H1 (cell line): ENCODE measurements at regions not wholly inside any gene's neighbourhood (a gene's known extent, or its start where the extent isn't known, plus 50 kb on each side); places are given as distances from the start of the nearest gene placed in this dataset.

Experiments used
- CTCF ChIA-PET: fragments of 300-600 bp; sonication (Branson Sonifier 250); formaldehyde crosslinking; loops from one replicate; lab custom pipeline; 2021; ENCODE audit not compliant: partially characterized antibody; lab: Charles Lee
- POLR2A ChIA-PET: fragments of 300-600 bp; sonication (Branson Sonifier 250); formaldehyde crosslinking; loops from one replicate; lab custom pipeline; 2021; ENCODE audit warnings: inconsistent platforms; ENCODE audit not compliant: partially characterized antibody; lab: Charles Lee
- DNase-seq, 2 experiments: peaks; one replicate each; pipeline versions ENCODE4 v3.0.0 to v3.0.0-alpha.2; 2010 to 2022; ENCODE audit warnings: low spot score in 2 of 2, low read depth in 1 of 2, mixed read lengths in 1 of 2
- FAIRE-seq: peaks from 2 replicates; lab custom pipeline; 2011; peaks lifted over from hg19 to GRCh38; lab: Jason Lieb, UNC
- H2AFZ ChIP-seq: 2 replicates; pipeline ENCODE4 v1.8.1; 2012; ENCODE audit warnings: low read length, inconsistent platforms
- H2AK5ac ChIP-seq: 2 replicates; pipeline ENCODE4 v1.6.1; 2013; ENCODE audit warnings: low read depth, low read length
- H2BK120ac ChIP-seq: replicated peaks from 2 replicates; pipeline ENCODE3; 2013; ENCODE audit warnings: low read depth, low read length, inconsistent platforms
- H2BK12ac ChIP-seq: 2 replicates; pipeline ENCODE4 v1.6.1; 2013; ENCODE audit warnings: low read depth, low read length
- H2BK15ac ChIP-seq: 2 replicates; pipeline ENCODE4 v1.6.1; 2013; ENCODE audit warnings: low read length
- H2BK20ac ChIP-seq: 2 replicates; pipeline ENCODE4 v1.6.1; 2013; ENCODE audit warnings: low read length
- H2BK5ac ChIP-seq: 2 replicates; pipeline ENCODE4 v1.6.1; 2013; ENCODE audit warnings: low read depth, low read length
- H3K14ac ChIP-seq: 2 replicates; pipeline ENCODE4 v1.6.1; 2013; ENCODE audit warnings: inconsistent platforms; ENCODE audit not compliant: insufficient read length
- H3K18ac ChIP-seq: 2 replicates; pipeline ENCODE4 v1.6.1; 2013; ENCODE audit warnings: low read length; ENCODE audit errors: extremely low read depth
- H3K23ac ChIP-seq: 2 replicates; pipeline ENCODE4 v1.6.1; 2013; ENCODE audit warnings: inconsistent platforms; ENCODE audit not compliant: insufficient read length
- H3K23me2 ChIP-seq: 2 replicates; pipeline ENCODE4 v1.6.1; 2013; ENCODE audit warnings: low read depth, low read length
- H3K27ac ChIP-seq: 2 replicates; pipeline ENCODE4 v1.6.1; 2011; ENCODE audit warnings: low read depth, low read length, inconsistent platforms
- H3K27me3 ChIP-seq, 4 experiments: replicated peaks in 1 of 4; 1 replicate in 1 of 4; 2 replicates in 3 of 4; pipeline versions ENCODE4 v1.6.1 to v1.8.1; 2011 to 2013; ENCODE audit warnings: low read length in 3 of 4, mild to moderate bottlenecking in 3 of 4, inconsistent platforms in 2 of 4, mixed read lengths in 2 of 4, moderate library complexity in 1 of 4; ENCODE audit not compliant: control insufficient read depth in 3 of 4, insufficient read depth in 3 of 4; ENCODE audit errors: extremely low read depth in 1 of 4
- H3K36me3 ChIP-seq, 4 experiments: 2 replicates each; pipeline versions ENCODE4 v1.6.1 to v1.8.1; 2011 to 2013; ENCODE audit warnings: mild to moderate bottlenecking in 4 of 4, low read length in 3 of 4, moderate library complexity in 2 of 4, control low read depth in 1 of 4, inconsistent platforms in 1 of 4; ENCODE audit not compliant: insufficient read depth in 4 of 4, control insufficient read depth in 2 of 4
- H3K4ac ChIP-seq: replicated peaks from 2 replicates; pipeline ENCODE3; 2013; ENCODE audit warnings: low read length, low read depth, mixed read lengths, inconsistent platforms; ENCODE audit not compliant: insufficient read length
- H3K4me1 ChIP-seq, 4 experiments: replicated peaks in 1 of 4; 1 replicate in 1 of 4; 2 replicates in 3 of 4; pipeline versions ENCODE4 v1.6.1 to v1.8.1; 2011 to 2013; ENCODE audit warnings: low read length in 3 of 4, inconsistent platforms in 2 of 4, mixed read lengths in 1 of 4; ENCODE audit not compliant: insufficient read depth in 4 of 4, control insufficient read depth in 3 of 4
- H3K4me2 ChIP-seq, 2 experiments: 2 replicates each; pipeline versions ENCODE4 v1.6.1 to v1.8.1; 2011 to 2013; ENCODE audit warnings: low read depth in 2 of 2, low read length in 2 of 2, control low read depth in 1 of 2, inconsistent platforms in 1 of 2, mild to moderate bottlenecking in 1 of 2; ENCODE audit not compliant: insufficient read depth in 1 of 2
- H3K4me3 ChIP-seq, 4 experiments: fragments of 200-600, 300-600 bp in 1 of 4; sonication (generic), shearing (Covaris generic), sonication (Bioruptor Twin) in 1 of 4; 2 replicates each; pipeline versions ENCODE4 v1.5.1 to v1.8.1; 2011 to 2016; ENCODE audit warnings: low read length in 4 of 4, low read depth in 3 of 4, control low read depth in 2 of 4, inconsistent platforms in 2 of 4, mild to moderate bottlenecking in 2 of 4, mixed read lengths in 1 of 4, moderate library complexity in 1 of 4; ENCODE audit not compliant: insufficient read depth in 2 of 4; ENCODE audit errors: extremely low read depth in 1 of 4
- H3K56ac ChIP-seq: replicated peaks from 2 replicates; pipeline ENCODE3; 2013; ENCODE audit warnings: low read depth, mild to moderate bottlenecking, mixed read lengths, low read length, inconsistent platforms; ENCODE audit not compliant: insufficient read length
- H3K79me1 ChIP-seq: 2 replicates; pipeline ENCODE4 v1.6.1; 2013; ENCODE audit warnings: low read depth, low read length, control low read depth
- H3K79me2 ChIP-seq, 2 experiments: 2 replicates each; pipeline versions ENCODE4 v1.6.1 to v1.8.1; 2012 to 2013; ENCODE audit warnings: low read length in 2 of 2, mild to moderate bottlenecking in 2 of 2, inconsistent platforms in 1 of 2; ENCODE audit not compliant: insufficient read depth in 2 of 2, control insufficient read depth in 1 of 2
- H3K9ac ChIP-seq, 4 experiments: replicated peaks in 1 of 4; 1 replicate in 1 of 4; 2 replicates in 3 of 4; pipeline versions ENCODE4 v1.6.1 to v1.8.1; 2011 to 2013; ENCODE audit warnings: low read depth in 3 of 4, low read length in 3 of 4, control low read depth in 2 of 4, mild to moderate bottlenecking in 2 of 4, moderate library complexity in 2 of 4, inconsistent platforms in 1 of 4; ENCODE audit errors: extremely low read depth in 1 of 4
- H3K9me3 ChIP-seq, 2 experiments: 2 replicates each; pipeline versions ENCODE4 v1.6.1 to v1.8.1; 2012 to 2013; ENCODE audit warnings: mild to moderate bottlenecking in 2 of 2, moderate library complexity in 2 of 2, control low read depth in 1 of 2, inconsistent platforms in 1 of 2, low read depth in 1 of 2, low read length in 1 of 2, mixed read lengths in 1 of 2; ENCODE audit not compliant: insufficient read depth in 2 of 2
- H4K20me1 ChIP-seq, 2 experiments: replicated peaks in 1 of 2; 2 replicates each; pipeline versions ENCODE3 to v1.8.1; 2011 to 2013; ENCODE audit warnings: inconsistent platforms in 2 of 2, low read length in 2 of 2, mild to moderate bottlenecking in 1 of 2; ENCODE audit not compliant: insufficient read depth in 2 of 2, control insufficient read depth in 1 of 2
- H4K5ac ChIP-seq: 2 replicates; pipeline ENCODE4 v1.6.1; 2013; ENCODE audit warnings: low read length, low read depth, mixed read lengths, inconsistent platforms; ENCODE audit not compliant: insufficient read length
- H4K8ac ChIP-seq: 2 replicates; pipeline ENCODE4 v1.8.0; 2013; ENCODE audit warnings: mild to moderate bottlenecking, moderate library complexity, low read length, inconsistent platforms; ENCODE audit not compliant: insufficient read depth; ENCODE audit errors: extremely low read depth
- H4K91ac ChIP-seq: replicated peaks from 2 replicates; pipeline ENCODE3; 2013; ENCODE audit warnings: low read length, mixed read lengths, inconsistent platforms; ENCODE audit not compliant: insufficient read length
- ATF2 ChIP-seq: IDR thresholded peaks from 2 replicates; pipeline ENCODE4 v1.6.1; 2012; ENCODE audit warnings: low read length, inconsistent platforms
- EP300 ChIP-seq, 2 experiments: IDR thresholded peaks; 1 replicate in 1 of 2; 2 replicates in 1 of 2; pipeline ENCODE4 v1.6.1; 2011 to 2012; ENCODE audit warnings: low read depth in 2 of 2, low read length in 2 of 2, mild to moderate bottlenecking in 2 of 2, borderline replicate concordance in 1 of 2, inconsistent platforms in 1 of 2, moderate library complexity in 1 of 2
- SP1 ChIP-seq: IDR thresholded peaks from 2 replicates; pipeline ENCODE4 v1.6.1; 2011; ENCODE audit warnings: low read depth, low read length
- WGBS, 2 experiments: shearing (Covaris generic) in 1 of 2; methylation state at CpG; one replicate each; pipeline versions ENCODE4 v1.1.6 to v1.1.7; 2013 to 2015; ENCODE audit warnings: low lambda C conversion rate in 2 of 2, mixed read lengths in 2 of 2, inconsistent platforms in 1 of 2, low coverage in 1 of 2, missing lambda C conversion rate in 1 of 2; ENCODE audit not compliant: insufficient replicate concordance in 2 of 2, insufficient coverage in 1 of 2, insufficient read length in 1 of 2; ENCODE audit errors: extremely low coverage in 1 of 2, missing lambda C conversion rate in 1 of 2; 5-methylcytosine and 5-hydroxymethylcytosine counted together

- Histone ChIP-seq H4K5ac (no peak overlapping the region), H3K9ac (no peak overlapping the region), H3K14ac (no peak overlapping the region), H3K23ac (no peak overlapping the region), H3K27me3 (peaks cover 37 to 68% (median 54%) of the 10 kb centered on the region in 4 experiments), H3K79me2 (no peaks in the 10 kb centered on the region), H2BK120ac (no peak overlapping the region), H3K18ac (no peak overlapping the region), H3K4ac (no peak overlapping the region), H2BK12ac (no peak overlapping the region), H2AFZ (no peak overlapping the region), H4K91ac (no peak overlapping the region), H3K9me3 (no peaks in the 10 kb centered on the region), H3K27ac (no peak overlapping the region), H2BK5ac (no peak overlapping the region), H2AK5ac (no peak overlapping the region), H3K56ac (no peak overlapping the region), H3K23me2 (no peaks in the 10 kb centered on the region)
- no peak for FAIRE-seq
- CTCF ChIA-PET, result interaction anchor here (0.9 to 1.7 kb wide), 5 partner anchors 9 to 1117 kb away, joined by 3 to 6 read pairs (median 3); no protein-coding TSS in a partner anchor
- POLR2A ChIA-PET, result no interaction called here
- TF ChIP-seq SP1 (0 out of 2 replicates have a peak, but pooled peaks have one; percentile 15), ATF2 (no peak), EP300 (IDR thresholded peaks at IDR 0.05; ENCODE audit: borderline replicate concordance in 1 of 2, low read depth in 2 of 2, low read length in 2 of 2) (peak in 1 of 2 experiments; percentile 17; a peak in 1 of 3 replicates)
- TF ChIP-seq, all 59 proteins: peak for 2
- H4K8ac ChIP-seq, result no peak overlapping the region
- no peak overlapping the region for H2BK20ac ChIP-seq
- peak overlapping the region in 1 of 2 experiments; percentile 8; a peak in 2 of 4 replicates for H3K4me2 ChIP-seq
- H3K4me3 ChIP-seq, result no peak overlapping the region
- no peaks in the 10 kb centered on the region for H3K79me1 ChIP-seq
- peaks cover 0 to 2% of the 10 kb centered on the region in 2 experiments for H4K20me1 ChIP-seq
- no peak overlapping the region for H2BK15ac ChIP-seq
- peaks cover 0 to 4% (median 0%) of the 10 kb centered on the region in 4 experiments; a peak in 2 of 7 replicates for H3K4me1 ChIP-seq
- WGBS, 2 experiments, result 34% methylated on average over 5 of the region's 5 CpGs; no CpG with 5 or more reads in 1 of the 2 experiments
- no peaks in the 10 kb centered on the region for H3K36me3 ChIP-seq
- no peak for DNase-seq
These were observed 286.6 kb downstream of the SOX9 start for GRCh38 chr17:72407336-72407909.
